GM13977 (cell line): ENCODE measurements at regions not wholly inside any gene's neighbourhood (a gene's known extent, or its start where the extent isn't known, plus 50 kb on each side); places are given as distances from the start of the nearest gene placed in this dataset.

ENCODE experiments used
- DNase-seq: peaks from one replicate; pipeline ENCODE4 v3.0.0; 2012; ENCODE audit warnings: low spot score
- in situ Hi-C: fragments of 300-500 bp; cut with MboI; formaldehyde crosslinking; loops from one replicate; pipeline ENCODE4 v1.12.0; 2022; ENCODE audit warnings: low sequenced_read_pairs, low pct_unique_long_range_greater_than_20kb, mixed read lengths, inconsistent platforms; ENCODE audit not compliant: unreplicated experiment
- TF ChIP-seq, protein P1 (sequence below): IDR thresholded peaks from 2 replicates; pipeline ENCODE4 v1.5.1; 2012; ENCODE audit warnings: mild to moderate bottlenecking, control low read depth; ENCODE audit not compliant: insufficient read depth; ENCODE audit errors: extremely low read depth, missing control alignments

DNA sequence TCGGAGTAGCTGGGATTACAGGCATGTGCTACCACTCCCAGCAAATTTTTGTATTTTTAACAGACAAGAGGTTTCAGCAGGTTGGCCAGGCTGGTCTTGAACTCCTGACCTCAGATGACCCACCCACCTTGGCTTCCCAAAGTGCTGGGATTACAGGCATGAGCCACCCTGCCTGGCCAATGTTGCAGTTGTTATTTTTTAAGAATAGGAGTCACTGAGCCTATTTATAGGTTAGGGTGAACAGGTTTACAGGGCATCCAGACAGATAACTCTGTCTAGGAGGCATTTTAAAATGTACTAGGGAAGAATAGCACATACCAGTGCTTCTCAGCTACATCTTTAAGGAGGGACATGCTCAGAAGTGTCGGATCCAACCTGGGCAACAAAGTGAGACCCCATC is 60.1 kb upstream of the BNC2 start:
- TF ChIP-seq, protein P1, sequence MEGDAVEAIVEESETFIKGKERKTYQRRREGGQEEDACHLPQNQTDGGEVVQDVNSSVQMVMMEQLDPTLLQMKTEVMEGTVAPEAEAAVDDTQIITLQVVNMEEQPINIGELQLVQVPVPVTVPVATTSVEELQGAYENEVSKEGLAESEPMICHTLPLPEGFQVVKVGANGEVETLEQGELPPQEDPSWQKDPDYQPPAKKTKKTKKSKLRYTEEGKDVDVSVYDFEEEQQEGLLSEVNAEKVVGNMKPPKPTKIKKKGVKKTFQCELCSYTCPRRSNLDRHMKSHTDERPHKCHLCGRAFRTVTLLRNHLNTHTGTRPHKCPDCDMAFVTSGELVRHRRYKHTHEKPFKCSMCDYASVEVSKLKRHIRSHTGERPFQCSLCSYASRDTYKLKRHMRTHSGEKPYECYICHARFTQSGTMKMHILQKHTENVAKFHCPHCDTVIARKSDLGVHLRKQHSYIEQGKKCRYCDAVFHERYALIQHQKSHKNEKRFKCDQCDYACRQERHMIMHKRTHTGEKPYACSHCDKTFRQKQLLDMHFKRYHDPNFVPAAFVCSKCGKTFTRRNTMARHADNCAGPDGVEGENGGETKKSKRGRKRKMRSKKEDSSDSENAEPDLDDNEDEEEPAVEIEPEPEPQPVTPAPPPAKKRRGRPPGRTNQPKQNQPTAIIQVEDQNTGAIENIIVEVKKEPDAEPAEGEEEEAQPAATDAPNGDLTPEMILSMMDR = no peak
- in situ Hi-C loops = no loop called here
- DNase-seq = no peak

DNA sequence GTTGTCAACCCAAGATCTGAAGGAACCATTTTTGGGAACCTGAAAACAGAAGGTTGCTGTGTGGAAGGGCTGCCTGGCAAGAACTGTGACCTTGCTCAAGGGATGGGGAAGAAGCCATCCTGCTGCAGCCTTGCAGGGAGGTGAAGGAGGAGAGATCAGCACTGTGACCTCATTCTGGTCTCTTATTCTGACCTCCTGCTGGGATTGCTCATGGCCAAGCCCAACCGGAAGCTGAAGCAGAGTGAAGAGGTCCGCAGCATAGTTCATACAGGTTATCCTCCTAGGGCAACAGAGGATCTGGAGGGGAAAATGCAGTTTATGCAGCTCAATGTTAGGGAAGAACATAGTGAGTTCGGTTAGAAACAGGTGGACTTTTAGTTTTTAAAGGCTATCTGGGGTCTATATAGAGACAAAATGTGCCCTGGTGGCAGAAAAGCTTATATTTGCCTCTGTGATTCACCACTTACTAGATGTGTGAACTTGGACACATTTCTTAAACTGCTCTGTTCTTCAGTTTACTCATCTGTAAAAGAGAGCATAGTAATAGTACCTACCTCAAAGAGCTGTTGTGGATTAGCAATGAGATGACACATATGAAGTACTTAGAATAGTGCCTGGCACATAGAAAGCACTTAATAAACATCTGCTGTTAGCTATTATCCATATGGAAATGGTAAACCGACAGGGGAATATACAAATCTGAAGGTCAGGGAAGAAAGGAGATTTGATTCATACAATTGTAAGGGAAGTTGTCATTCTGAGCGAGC is 57.9 kb upstream of the BNC2 start:
- TF ChIP-seq, protein P1 = no peak
- in situ Hi-C loops = no loop called here
- DNase-seq = no peak

DNA sequence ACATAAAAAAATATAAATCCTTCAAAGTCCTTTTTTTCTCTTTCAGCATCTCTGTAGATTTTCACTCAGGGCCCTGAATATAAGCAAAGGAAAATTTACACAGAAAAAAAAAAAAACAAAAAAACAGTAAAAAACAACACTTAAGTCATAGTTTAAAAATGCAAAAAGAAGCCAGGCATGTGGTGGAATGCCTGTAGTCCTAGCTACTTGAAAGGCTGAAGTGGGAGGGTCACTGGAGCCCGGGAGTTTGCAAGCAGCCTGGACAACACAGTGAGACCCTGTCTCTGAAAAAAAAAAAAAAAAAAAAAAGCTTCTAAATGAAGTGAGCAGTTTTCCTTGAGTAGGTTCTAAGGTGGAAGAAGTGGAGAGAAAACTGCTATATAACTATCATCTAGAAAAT is 55.0 kb upstream of the BNC2 start:
- in situ Hi-C loops = no loop called here
- TF ChIP-seq, protein P1 = no peak
- DNase-seq = no peak

DNA sequence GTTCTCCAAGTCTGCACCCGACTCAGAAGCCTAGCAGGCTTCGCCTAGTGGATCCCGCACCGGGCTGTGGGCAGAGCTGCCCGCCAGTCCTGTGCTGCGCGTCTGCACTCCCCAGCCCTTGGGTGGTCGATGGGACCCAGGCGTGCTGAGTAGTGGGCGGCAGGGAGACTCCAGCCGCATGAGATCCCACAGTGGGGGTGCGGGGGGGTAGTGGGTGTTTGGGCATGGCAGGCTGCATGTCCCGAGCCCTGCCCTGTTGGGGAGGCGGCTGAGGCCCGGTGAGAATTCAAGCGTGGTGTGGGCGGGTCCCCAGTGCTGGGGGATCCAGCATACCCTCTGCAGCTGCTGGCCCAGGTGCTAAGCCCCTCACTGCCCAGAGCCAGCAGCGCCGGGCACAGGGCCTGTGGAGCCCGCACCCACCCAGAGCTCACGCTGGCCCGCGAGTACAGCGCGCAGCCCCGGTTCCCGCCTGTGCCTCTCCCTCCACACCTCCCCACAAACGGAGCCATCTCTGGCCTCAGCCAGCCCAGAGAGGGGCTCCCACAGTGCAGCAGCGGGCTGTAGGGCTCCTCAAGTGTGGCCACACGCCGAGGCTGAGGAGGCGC is 53.9 kb upstream of the BNC2 start:
- no peak for DNase-seq
- in situ Hi-C loops = no loop called here
- TF ChIP-seq, protein P1 = no peak

DNA sequence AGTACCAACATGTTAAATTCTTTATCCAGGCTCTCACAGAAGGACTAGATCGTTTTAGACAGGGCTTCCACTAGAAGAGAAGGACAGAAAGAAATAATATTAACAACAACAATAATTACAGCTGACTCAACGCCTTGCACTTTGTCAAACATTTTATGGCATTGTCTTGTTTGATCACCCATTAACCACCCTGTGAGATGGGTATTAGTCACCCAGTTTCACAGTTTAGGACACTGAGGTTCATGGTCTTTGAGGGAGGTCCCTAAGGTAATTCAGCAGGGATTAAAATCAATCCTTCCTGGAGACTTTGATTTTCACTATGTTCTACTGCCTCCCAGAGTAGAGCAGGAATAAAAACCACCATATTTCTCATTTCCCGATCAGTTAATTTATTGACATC is 51.4 kb upstream of the BNC2 start:
- in situ Hi-C loops = no loop called here
- TF ChIP-seq, protein P1 = no peak
- no peak for DNase-seq
